ENCODE measurements at regions not wholly inside any gene's neighbourhood (a gene's known extent, or its start where the extent isn't known, plus 50 kb on each side); places are given as distances from the start of the nearest gene placed in this dataset.

DNA sequence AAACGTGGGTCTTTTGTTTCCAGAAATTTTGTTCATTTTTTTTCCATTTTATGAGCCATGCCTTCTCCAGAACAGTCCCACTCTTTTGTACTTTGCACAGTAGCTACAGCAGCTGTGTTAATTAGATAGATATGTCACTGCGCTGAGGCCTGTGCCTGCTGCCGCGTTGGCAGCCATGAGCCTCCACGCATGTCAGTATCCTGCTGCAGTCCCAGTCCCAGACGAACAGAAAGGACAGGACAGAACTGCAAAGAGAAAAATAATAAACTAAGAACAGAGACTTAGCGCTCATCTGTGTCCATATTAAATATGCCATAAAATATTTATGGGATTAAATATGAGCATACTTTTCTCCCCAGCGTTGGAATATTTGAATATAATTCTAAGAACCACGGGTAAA lies 442.4 kb upstream of the RARB start:
- H3K27ac ChIP-seq (ENCODE audit: control insufficient read depth, insufficient read depth): no peak overlapping the region
- H3K27me3 ChIP-seq (replicated peaks in 1 of 2; ENCODE audit: control insufficient read depth in 2 of 2, insufficient read depth in 2 of 2, low read length in 1 of 2): no peaks in the 10 kb centered on the region
- SMC1A ChIA-PET (ENCODE audit: uncharacterized antibody, unreplicated experiment): no interaction called here
- 26% methylated on average over 9 of the region's 9 CpGs for WGBS (ENCODE audit: insufficient coverage, insufficient replicate concordance, low lambda C conversion rate, missing lambda C conversion rate)
- no peak overlapping the region for H3K9ac ChIP-seq (ENCODE audit: control insufficient read depth, insufficient read depth, low read length)
- no TSS peak for BruUV-seq (replicated peaks)
- no peaks in the 10 kb centered on the region for H4K20me1 ChIP-seq (ENCODE audit: control insufficient read depth, insufficient read depth)
- H3K4me3 ChIP-seq: no peak overlapping the region
- H3K36me3 ChIP-seq (ENCODE audit: control insufficient read depth in 2 of 2, insufficient read depth in 2 of 2, low read length in 1 of 2): no peaks in the 10 kb centered on the region
- in situ Hi-C loops (cut with MboI): no loop called here
- DNase-seq (ENCODE audit: low read depth, low spot score): no peak
- TF ChIP-seq GATAD2B (conservative IDR thresholded peaks at IDR 0.05; ENCODE audit: low read depth) (no peak), NFYA (IDR thresholded peaks at IDR 0.05; ENCODE audit: borderline replicate concordance, low read depth, low read length) (no peak), TCF12 (IDR thresholded peaks at IDR 0.05; ENCODE audit: low read depth, low read length) (no peak), STAT1 (conservative IDR thresholded peaks at IDR 0.05) (no peak)
- TF ChIP-seq, protein P1, sequence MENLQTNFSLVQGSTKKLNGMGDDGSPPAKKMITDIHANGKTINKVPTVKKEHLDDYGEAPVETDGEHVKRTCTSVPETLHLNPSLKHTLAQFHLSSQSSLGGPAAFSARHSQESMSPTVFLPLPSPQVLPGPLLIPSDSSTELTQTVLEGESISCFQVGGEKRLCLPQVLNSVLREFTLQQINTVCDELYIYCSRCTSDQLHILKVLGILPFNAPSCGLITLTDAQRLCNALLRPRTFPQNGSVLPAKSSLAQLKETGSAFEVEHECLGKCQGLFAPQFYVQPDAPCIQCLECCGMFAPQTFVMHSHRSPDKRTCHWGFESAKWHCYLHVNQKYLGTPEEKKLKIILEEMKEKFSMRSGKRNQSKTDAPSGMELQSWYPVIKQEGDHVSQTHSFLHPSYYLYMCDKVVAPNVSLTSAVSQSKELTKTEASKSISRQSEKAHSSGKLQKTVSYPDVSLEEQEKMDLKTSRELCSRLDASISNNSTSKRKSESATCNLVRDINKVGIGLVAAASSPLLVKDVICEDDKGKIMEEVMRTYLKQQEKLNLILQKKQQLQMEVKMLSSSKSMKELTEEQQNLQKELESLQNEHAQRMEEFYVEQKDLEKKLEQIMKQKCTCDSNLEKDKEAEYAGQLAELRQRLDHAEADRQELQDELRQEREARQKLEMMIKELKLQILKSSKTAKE (IDR thresholded peaks at IDR 0.05; ENCODE audit: low read depth, poor library complexity, severe bottlenecking): no peak
- TF ChIP-seq, protein P2, sequence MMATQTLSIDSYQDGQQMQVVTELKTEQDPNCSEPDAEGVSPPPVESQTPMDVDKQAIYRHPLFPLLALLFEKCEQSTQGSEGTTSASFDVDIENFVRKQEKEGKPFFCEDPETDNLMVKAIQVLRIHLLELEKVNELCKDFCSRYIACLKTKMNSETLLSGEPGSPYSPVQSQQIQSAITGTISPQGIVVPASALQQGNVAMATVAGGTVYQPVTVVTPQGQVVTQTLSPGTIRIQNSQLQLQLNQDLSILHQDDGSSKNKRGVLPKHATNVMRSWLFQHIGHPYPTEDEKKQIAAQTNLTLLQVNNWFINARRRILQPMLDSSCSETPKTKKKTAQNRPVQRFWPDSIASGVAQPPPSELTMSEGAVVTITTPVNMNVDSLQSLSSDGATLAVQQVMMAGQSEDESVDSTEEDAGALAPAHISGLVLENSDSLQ (IDR thresholded peaks at IDR 0.05): no peak
- TF ChIP-seq, protein P3, sequence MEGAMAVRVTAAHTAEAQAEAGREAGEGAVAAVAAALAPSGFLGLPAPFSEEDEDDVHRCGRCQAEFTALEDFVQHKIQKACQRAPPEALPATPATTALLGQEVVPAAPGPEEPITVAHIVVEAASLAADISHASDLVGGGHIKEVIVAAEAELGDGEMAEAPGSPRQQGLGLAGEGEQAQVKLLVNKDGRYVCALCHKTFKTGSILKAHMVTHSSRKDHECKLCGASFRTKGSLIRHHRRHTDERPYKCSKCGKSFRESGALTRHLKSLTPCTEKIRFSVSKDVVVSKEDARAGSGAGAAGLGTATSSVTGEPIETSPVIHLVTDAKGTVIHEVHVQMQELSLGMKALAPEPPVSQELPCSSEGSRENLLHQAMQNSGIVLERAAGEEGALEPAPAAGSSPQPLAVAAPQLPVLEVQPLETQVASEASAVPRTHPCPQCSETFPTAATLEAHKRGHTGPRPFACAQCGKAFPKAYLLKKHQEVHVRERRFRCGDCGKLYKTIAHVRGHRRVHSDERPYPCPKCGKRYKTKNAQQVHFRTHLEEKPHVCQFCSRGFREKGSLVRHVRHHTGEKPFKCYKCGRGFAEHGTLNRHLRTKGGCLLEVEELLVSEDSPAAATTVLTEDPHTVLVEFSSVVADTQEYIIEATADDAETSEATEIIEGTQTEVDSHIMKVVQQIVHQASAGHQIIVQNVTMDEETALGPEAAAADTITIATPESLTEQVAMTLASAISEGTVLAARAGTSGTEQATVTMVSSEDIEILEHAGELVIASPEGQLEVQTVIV (IDR thresholded peaks at IDR 0.05; ENCODE audit: borderline replicate concordance, partially characterized antibody): no peak
- POLR2A ChIA-PET: no interaction called here
- no peak for FAIRE-seq
- no peaks in the 10 kb centered on the region for H3K4me1 ChIP-seq (ENCODE audit: control insufficient read depth, insufficient read depth, low read length)
- RAD21 ChIA-PET (ENCODE audit: unreplicated experiment): no interaction called here
- H3K4me2 ChIP-seq (ENCODE audit: control insufficient read depth, insufficient read depth): no peak overlapping the region
- intact Hi-C loops (cut with micrococcal nuclease; ENCODE audit: unreplicated experiment): no loop called here
- CTCF ChIA-PET: no interaction called here
- no peaks in the 10 kb centered on the region for H3K79me2 ChIP-seq (ENCODE audit: control insufficient read depth, insufficient read depth, low read length)
- H2AFZ ChIP-seq (ENCODE audit: control insufficient read depth, low read depth, low read length): no peak overlapping the region
- ATAC-seq: no peak
- no peaks in the 10 kb centered on the region for H3K9me3 ChIP-seq (replicated peaks; ENCODE audit: control insufficient read depth, insufficient read depth, low read length)

All from GM12878 (cell line).